H1 (cell line): ENCODE measurements at regions not wholly inside any gene's neighbourhood (a gene's known extent, or its start where the extent isn't known, plus 50 kb on each side); places are given as distances from the start of the nearest gene placed in this dataset.

ENCODE experiments used
- E2F6 ChIP-seq: IDR thresholded peaks from 2 replicates; pipeline ENCODE4 v1.6.1; 2012; ENCODE audit warnings: inconsistent platforms
- EP300 ChIP-seq, 2 experiments: IDR thresholded peaks; 1 replicate in 1 of 2; 2 replicates in 1 of 2; pipeline ENCODE4 v1.6.1; 2011 to 2012; ENCODE audit warnings: low read depth in 2 of 2, low read length in 2 of 2, mild to moderate bottlenecking in 2 of 2, borderline replicate concordance in 1 of 2, inconsistent platforms in 1 of 2, moderate library complexity in 1 of 2
- SIX5 ChIP-seq: IDR thresholded peaks from 2 replicates; pipeline ENCODE4 v1.6.1; 2011; ENCODE audit warnings: mild to moderate bottlenecking, low read depth, low read length

- TF ChIP-seq EP300 (IDR thresholded peaks at IDR 0.05; ENCODE audit: borderline replicate concordance in 1 of 2, low read depth in 2 of 2, low read length in 2 of 2) (no peak), SIX5 (no peak), E2F6 (no peak)
Observed at GRCh38 chr5:54403885-54404416, 51.5 kb upstream of the HSPB3 start (continued).
